Naive thymus-derived CD8-positive, alpha-beta T cell (primary cell): ENCODE measurements at regions not wholly inside any gene's neighbourhood (a gene's known extent, or its start where the extent isn't known, plus 50 kb on each side); places are given as distances from the start of the nearest gene placed in this dataset.
A peak's percentile ranks its signal among the peaks of the same experiment; 100 is the strongest.
"Not testable (repeated sequence)": the region's sequence is repeated elsewhere in the genome, so short reads cannot be mapped to it uniquely, and the experiment has no call there.

Experiments used
- ATAC-seq, 2 donors: fragments of 150-1000 bp; cut with Tn5 transposase in 1 of 2; sonication (Bioruptor Pico), chemical (Tn5 transposase) in 1 of 2; 1 replicate in 1 of 2; 2 replicates in 1 of 2; pipeline ENCODE4 v1.10.0; 2021; ENCODE audit warnings: mild to moderate bottlenecking in 2 of 2, moderate library complexity in 2 of 2
- POLR2A ChIA-PET: fragments of 350-600 bp; sonication (Branson Sonifier 250); formaldehyde crosslinking; loops from one replicate; lab custom pipeline; 2021; ENCODE audit warnings: antibody characterized with exemption; lab: Charles Lee
- DNase-seq, 10 donors: peaks; one replicate each; pipeline versions ENCODE4 v3.0.0 to v3.0.0-alpha.2; 2020 to 2022
- H3K27ac Mint-ChIP-seq, 10 donors: one replicate each; pipeline ENCODE4 v1.8.0; 2020 to 2022; ENCODE audit warnings: mild to moderate bottlenecking in 10 of 10, mixed read lengths in 10 of 10, moderate library complexity in 4 of 10, inconsistent platforms in 1 of 10
- H3K27me3 Mint-ChIP-seq, 5 donors: one replicate each; pipeline ENCODE4 v1.8.0; 2021 to 2022; ENCODE audit warnings: mixed read lengths in 5 of 5
- H3K36me3 Mint-ChIP-seq, 3 donors: one replicate each; pipeline ENCODE4 v1.8.0; 2020 to 2022; ENCODE audit warnings: mixed read lengths in 3 of 3, mild to moderate bottlenecking in 2 of 3, inconsistent platforms in 1 of 3
- H3K4me1 Mint-ChIP-seq, 4 donors: one replicate each; pipeline ENCODE4 v1.8.0; 2021 to 2022; ENCODE audit warnings: mixed read lengths in 4 of 4
- H3K4me3 Mint-ChIP-seq, 10 donors: one replicate each; pipeline ENCODE4 v1.8.0; 2020 to 2022; ENCODE audit warnings: mild to moderate bottlenecking in 10 of 10, mixed read lengths in 10 of 10, moderate library complexity in 6 of 10, inconsistent platforms in 1 of 10
- H3K9me3 Mint-ChIP-seq, 9 donors: one replicate each; pipeline ENCODE4 v1.8.0; 2020 to 2022; ENCODE audit warnings: mixed read lengths in 9 of 9, mild to moderate bottlenecking in 3 of 9, inconsistent platforms in 1 of 9, moderate library complexity in 1 of 9

GRCh38 chr7:149692557-149692982, 80.8 kb downstream of the ZNF467 start:
- Mint-ChIP-seq H3K27me3 (peaks cover 32 to 77% (median 45%) of the 10 kb centered on the region in 5 donors), H3K4me1 (peaks cover 0 to 7% (median 3%) of the 10 kb centered on the region in 4 donors), H3K27ac (no peak overlapping the region), H3K4me3 (peak overlapping the region in 1 of 10 donors; percentile 56), H3K9me3 (peaks cover 0 to 15% (median 7%) of the 10 kb centered on the region in 9 donors), H3K36me3 (peaks cover 0 to 16% (median 7%) of the 10 kb centered on the region in 3 donors)
- POLR2A ChIA-PET, result no interaction called here
- no peak for ATAC-seq
- DNase-seq, result no peak

- DNase-seq, result no peak
- peaks cover 0 to 13% (median 1%) of the 10 kb centered on the region in 9 donors for H3K9me3 Mint-ChIP-seq
- POLR2A ChIA-PET, result no interaction called here
- peaks cover 0 to 7% (median 3%) of the 10 kb centered on the region in 4 donors for H3K4me1 Mint-ChIP-seq
- peaks cover 32 to 82% (median 45%) of the 10 kb centered on the region in 5 donors for H3K27me3 Mint-ChIP-seq
- H3K36me3 Mint-ChIP-seq, result peaks cover 0 to 16% (median 7%) of the 10 kb centered on the region in 3 donors
- no peak overlapping the region for H3K4me3 Mint-ChIP-seq
- H3K27ac Mint-ChIP-seq, result no peak overlapping the region
- ATAC-seq, result no peak
Observed at GRCh38 chr7:149692056-149692455, 81.3 kb downstream of the ZNF467 start.

DNA sequence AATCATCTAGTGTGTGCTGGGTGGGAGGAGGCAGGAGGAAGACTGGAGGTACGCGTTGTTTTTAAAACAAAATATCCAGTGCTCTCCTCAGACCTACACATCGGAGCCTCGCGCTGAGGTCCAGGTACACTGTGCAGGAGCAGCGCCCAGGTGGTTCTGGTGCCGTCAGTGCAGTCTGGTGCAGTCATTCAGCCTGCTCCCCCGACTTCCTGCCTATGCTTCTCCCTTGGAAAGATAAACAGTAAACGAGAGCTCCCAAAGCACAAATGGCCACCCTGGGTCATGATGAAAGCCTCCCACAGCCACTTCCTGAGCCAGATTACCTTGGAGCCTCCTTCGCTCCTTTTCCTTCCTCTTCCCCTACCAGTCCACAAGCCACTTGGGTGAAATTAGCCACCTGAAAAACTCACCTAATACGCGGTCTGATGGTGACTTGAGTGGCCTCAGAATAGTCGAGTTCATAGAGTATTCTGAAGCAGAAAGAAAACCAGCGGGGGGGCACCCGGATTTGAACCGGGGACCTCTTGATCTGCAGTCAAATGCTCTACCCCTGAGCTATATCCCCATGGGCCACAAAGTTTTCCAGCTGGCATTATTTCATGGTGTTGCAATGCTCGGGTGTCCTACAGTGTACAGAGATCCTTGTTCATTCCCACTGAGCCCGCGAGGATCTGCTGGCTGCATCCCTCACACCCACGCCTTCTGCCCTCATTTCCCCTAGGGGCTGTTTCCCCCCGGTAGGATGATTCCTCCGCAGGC, 82.5 kb downstream of the ZNF467 start:
- POLR2A ChIA-PET, result no interaction called here
- peaks cover 0 to 7% (median 4%) of the 10 kb centered on the region in 4 donors for H3K4me1 Mint-ChIP-seq
- ATAC-seq (no peak), DNase-seq (no peak)
- H3K27me3 Mint-ChIP-seq, result peaks cover 32 to 88% (median 46%) of the 10 kb centered on the region in 5 donors
- peak overlapping the region in 1 of 10 donors; percentile 17 for H3K27ac Mint-ChIP-seq
- peaks cover 0 to 7% (median 0%) of the 10 kb centered on the region in 9 donors for H3K9me3 Mint-ChIP-seq
- H3K36me3 Mint-ChIP-seq, result peaks cover 0 to 16% (median 7%) of the 10 kb centered on the region in 3 donors
- peak overlapping the region in 1 of 10 donors; percentile 33 for H3K4me3 Mint-ChIP-seq

DNA sequence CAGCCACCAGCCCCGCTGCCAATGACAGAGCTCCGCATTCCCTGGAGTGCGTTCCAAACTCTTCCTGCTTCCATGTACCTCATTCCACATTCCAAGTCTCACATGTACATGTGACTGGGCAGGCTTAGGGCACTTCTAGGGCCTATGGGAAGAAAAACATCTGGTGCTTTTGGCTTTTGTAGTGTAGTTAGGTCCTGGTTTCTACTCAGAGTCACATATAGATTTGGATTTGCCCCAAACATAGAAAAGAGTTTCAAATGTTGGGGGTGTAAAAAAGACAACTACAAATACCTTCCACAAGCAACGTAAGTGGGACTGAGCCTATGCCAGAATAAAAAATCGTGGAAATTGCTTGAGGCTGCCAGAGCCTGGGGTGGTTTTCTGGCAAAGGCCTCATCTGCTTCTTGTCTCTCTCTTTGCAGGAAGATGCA, 84.1 kb downstream of the ZNF467 start:
- peaks cover 0 to 7% (median 4%) of the 10 kb centered on the region in 4 donors for H3K4me1 Mint-ChIP-seq
- peaks cover 0 to 7% (median 0%) of the 10 kb centered on the region in 9 donors for H3K9me3 Mint-ChIP-seq
- no peak overlapping the region for H3K4me3 Mint-ChIP-seq
- H3K36me3 Mint-ChIP-seq, result peaks cover 0 to 16% (median 7%) of the 10 kb centered on the region in 3 donors
- DNase-seq (no peak), ATAC-seq (no peak)
- POLR2A ChIA-PET, result no interaction called here
- no peak overlapping the region for H3K27ac Mint-ChIP-seq
- peaks cover 28 to 78% (median 45%) of the 10 kb centered on the region in 5 donors for H3K27me3 Mint-ChIP-seq

GRCh38 chr7:149688836-149689235, 84.6 kb downstream of the ZNF467 start:
- POLR2A ChIA-PET, result no interaction called here
- no peak for ATAC-seq
- DNase-seq, result no peak
- Mint-ChIP-seq H3K36me3 (peaks cover 0 to 16% (median 7%) of the 10 kb centered on the region in 3 donors), H3K9me3 (peaks cover 0 to 7% (median 0%) of the 10 kb centered on the region in 9 donors), H3K4me3 (no peak overlapping the region), H3K27me3 (peaks cover 28 to 73% (median 45%) of the 10 kb centered on the region in 5 donors), H3K27ac (no peak overlapping the region), H3K4me1 (peaks cover 0 to 7% (median 4%) of the 10 kb centered on the region in 4 donors)

DNA sequence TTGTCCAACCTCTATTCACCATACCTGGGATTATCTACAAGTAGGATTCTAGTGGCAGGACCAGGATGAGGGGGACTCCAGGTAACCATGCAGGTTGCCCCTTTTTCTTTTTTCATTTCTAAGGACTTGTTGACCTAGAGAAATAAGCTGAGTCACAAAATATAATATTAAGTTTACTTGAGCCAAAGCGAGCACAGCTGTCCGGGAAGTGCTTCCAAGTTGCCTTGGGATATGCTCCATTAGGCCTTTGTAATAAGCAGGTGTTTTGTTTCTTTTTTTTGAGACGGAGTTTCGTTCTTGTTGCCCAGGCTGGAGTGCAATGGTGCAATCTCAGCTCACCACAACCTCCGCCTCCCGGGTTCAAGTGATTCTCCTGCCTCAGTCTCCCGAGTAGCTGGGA, 85.6 kb downstream of the ZNF467 start:
- H3K9me3 Mint-ChIP-seq, DNase-seq, H3K27ac Mint-ChIP-seq, H3K4me3 Mint-ChIP-seq, H3K4me1 Mint-ChIP-seq, ATAC-seq, POLR2A ChIA-PET: not testable (repeated sequence)
- Mint-ChIP-seq H3K36me3 (peaks cover 0 to 16% (median 7%) of the 10 kb centered on the region in 3 donors), H3K27me3 (peaks cover 24 to 63% (median 39%) of the 10 kb centered on the region in 5 donors)

GRCh38 chr7:149686449-149686848, 86.9 kb downstream of the ZNF467 start:
- H3K4me3 Mint-ChIP-seq, result no peak overlapping the region

DNA sequence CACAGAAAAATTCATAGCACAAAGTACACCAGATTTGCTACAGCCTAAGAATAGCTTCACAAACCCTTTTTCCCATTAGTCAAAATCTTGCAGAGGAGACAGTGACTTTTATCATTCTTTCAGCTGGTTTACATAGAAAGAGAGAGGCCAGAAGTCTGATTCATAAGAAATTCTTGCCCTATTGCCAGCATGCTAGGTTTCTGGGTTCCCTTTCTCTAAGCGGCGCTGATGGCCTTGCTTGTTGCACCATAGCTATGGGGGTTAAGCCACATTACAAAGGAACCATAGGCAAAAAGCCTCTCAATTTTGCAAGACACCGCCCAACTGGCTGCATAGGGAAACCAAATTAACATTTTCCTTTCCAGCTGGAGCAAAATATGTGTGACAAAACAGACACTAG, 87.4 kb downstream of the ZNF467 start:
- Mint-ChIP-seq H3K27me3 (peaks cover 26 to 61% (median 41%) of the 10 kb centered on the region in 5 donors), H3K4me3 (no peak overlapping the region), H3K4me1 (peaks cover 0 to 7% (median 1%) of the 10 kb centered on the region in 4 donors), H3K36me3 (peaks cover 2 to 17% (median 7%) of the 10 kb centered on the region in 3 donors), H3K27ac (no peak overlapping the region), H3K9me3 (peaks cover 0 to 8% (median 3%) of the 10 kb centered on the region in 9 donors)
- ATAC-seq, result no peak
- DNase-seq, result no peak
- POLR2A ChIA-PET, result no interaction called here

More at GRCh38 chr7:149686449-149686848, 86.9 kb downstream of the ZNF467 start:
- Mint-ChIP-seq H3K36me3 (peaks cover 2 to 16% (median 7%) of the 10 kb centered on the region in 3 donors), H3K9me3 (peaks cover 0 to 7% (median 0%) of the 10 kb centered on the region in 9 donors), H3K4me1 (peaks cover 0 to 7% (median 1%) of the 10 kb centered on the region in 4 donors), H3K27me3 (peaks cover 26 to 61% (median 44%) of the 10 kb centered on the region in 5 donors), H3K27ac (no peak overlapping the region)
- no peak for ATAC-seq
- DNase-seq, result no peak
- POLR2A ChIA-PET, result no interaction called here

GRCh38 chr7:149685455-149685854, 87.9 kb downstream of the ZNF467 start:
- POLR2A ChIA-PET, result no interaction called here
- no peak for ATAC-seq
- Mint-ChIP-seq H3K27ac (no peak overlapping the region), H3K4me1 (peaks cover 0 to 3% (median 1%) of the 10 kb centered on the region in 4 donors), H3K27me3 (peaks cover 29 to 61% (median 39%) of the 10 kb centered on the region in 5 donors), H3K9me3 (peaks cover 0 to 13% (median 8%) of the 10 kb centered on the region in 9 donors), H3K36me3 (peaks cover 2 to 19% (median 7%) of the 10 kb centered on the region in 3 donors), H3K4me3 (no peak overlapping the region)
- DNase-seq, result no peak

- H3K36me3 Mint-ChIP-seq, result peaks cover 2 to 18% (median 15%) of the 10 kb centered on the region in 3 donors
- H3K9me3 Mint-ChIP-seq, result peaks cover 0 to 27% (median 9%) of the 10 kb centered on the region in 9 donors
- peaks cover 0 to 2% (median 0%) of the 10 kb centered on the region in 4 donors for H3K4me1 Mint-ChIP-seq
- ATAC-seq (no peak), DNase-seq (no peak)
- H3K27me3 Mint-ChIP-seq, result peaks cover 23 to 61% (median 27%) of the 10 kb centered on the region in 5 donors
- POLR2A ChIA-PET, result no interaction called here
- H3K27ac Mint-ChIP-seq, result no peak overlapping the region
- H3K4me3 Mint-ChIP-seq, result no peak overlapping the region
Observed at GRCh38 chr7:149683898-149684297, 89.5 kb downstream of the ZNF467 start.

- ATAC-seq, result no peak
- Mint-ChIP-seq H3K36me3 (peaks cover 2 to 11% (median 10%) of the 10 kb centered on the region in 3 donors), H3K4me1 (peaks cover 0 to 2% (median 0%) of the 10 kb centered on the region in 4 donors), H3K27me3 (peaks cover 24 to 60% (median 24%) of the 10 kb centered on the region in 5 donors), H3K4me3 (no peak overlapping the region), H3K27ac (no peak overlapping the region), H3K9me3 (peaks cover 0 to 28% (median 9%) of the 10 kb centered on the region in 9 donors)
- POLR2A ChIA-PET, result no interaction called here
- no peak for DNase-seq
Observed at GRCh38 chr7:149683181-149683580, 90.2 kb downstream of the ZNF467 start.

GRCh38 chr7:149682038-149682437, 91.3 kb downstream of the ZNF467 start:
- H3K9me3 Mint-ChIP-seq, result peaks cover 0 to 28% (median 9%) of the 10 kb centered on the region in 9 donors
- H3K36me3 Mint-ChIP-seq, result peaks cover 2 to 11% (median 10%) of the 10 kb centered on the region in 3 donors
- H3K4me1 Mint-ChIP-seq, result peaks cover 0 to 2% (median 0%) of the 10 kb centered on the region in 4 donors
- DNase-seq, result no peak
- H3K27me3 Mint-ChIP-seq, result peaks cover 22 to 49% (median 26%) of the 10 kb centered on the region in 5 donors
- H3K4me3 Mint-ChIP-seq, result no peak overlapping the region
- ATAC-seq, result no peak
- no peak overlapping the region for H3K27ac Mint-ChIP-seq
- POLR2A ChIA-PET, result no interaction called here

DNA sequence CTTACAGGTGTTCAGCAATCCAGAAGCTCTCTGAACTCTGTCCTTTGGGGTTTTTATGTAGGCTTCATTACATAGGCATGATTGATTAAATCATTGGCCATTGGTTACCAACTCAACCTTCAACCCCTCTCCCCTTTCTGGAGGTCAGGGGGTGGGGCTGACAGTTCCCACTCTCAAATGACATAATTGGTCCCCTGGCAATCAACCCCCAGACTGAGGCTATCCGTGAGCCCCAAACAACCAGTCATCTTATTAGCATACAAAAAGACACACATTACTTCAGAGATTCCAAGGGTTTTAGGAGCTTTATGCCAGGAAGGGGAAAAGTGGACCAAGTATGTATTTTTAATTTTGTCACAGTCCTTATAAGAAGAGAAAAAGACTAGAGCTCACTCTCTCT, 92.1 kb downstream of the ZNF467 start:
- DNase-seq, result no peak
- Mint-ChIP-seq H3K27ac (no peak overlapping the region), H3K4me3 (no peak overlapping the region), H3K4me1 (peaks cover 0 to under 1% (median 0%) of the 10 kb centered on the region in 4 donors), H3K36me3 (peaks cover 2 to 11% (median 10%) of the 10 kb centered on the region in 3 donors), H3K27me3 (peaks cover 20 to 51% (median 28%) of the 10 kb centered on the region in 5 donors), H3K9me3 (peaks cover 0 to 28% (median 9%) of the 10 kb centered on the region in 9 donors)
- POLR2A ChIA-PET, result no interaction called here
- no peak for ATAC-seq
